HUES64 (cell line): ENCODE measurements at regions not wholly inside any gene's neighbourhood (a gene's known extent, or its start where the extent isn't known, plus 50 kb on each side); places are given as distances from the start of the nearest gene placed in this dataset.
"Not testable (repeated sequence)": the region's sequence is repeated elsewhere in the genome, so short reads cannot be mapped to it uniquely, and the experiment has no call there.

Experiments
- H3K27ac ChIP-seq: 2 replicates; pipeline ENCODE4 v1.7.0; 2013; ENCODE audit warnings: low read depth, low read length, inconsistent platforms
- H3K27me3 ChIP-seq: 2 replicates; pipeline ENCODE4 v1.6.1; 2013; ENCODE audit warnings: mild to moderate bottlenecking, low read length; ENCODE audit not compliant: insufficient read depth
- H3K36me3 ChIP-seq: 2 replicates; pipeline ENCODE4 v1.6.1; 2013; ENCODE audit warnings: mild to moderate bottlenecking, low read length; ENCODE audit not compliant: insufficient read depth
- H3K4me1 ChIP-seq: 2 replicates; pipeline ENCODE4 v1.6.1; 2013; ENCODE audit warnings: mild to moderate bottlenecking, low read length, moderate library complexity; ENCODE audit not compliant: insufficient read depth
- H3K4me3 ChIP-seq: 2 replicates; pipeline ENCODE4 v1.5.1; 2013; ENCODE audit warnings: mild to moderate bottlenecking, low read length, moderate library complexity
- H3K9ac ChIP-seq: 2 replicates; pipeline ENCODE4 v1.6.1; 2013; ENCODE audit warnings: mild to moderate bottlenecking, low read depth, low read length
- H3K9me3 ChIP-seq: 2 replicates; pipeline ENCODE4 v1.6.1; 2013; ENCODE audit warnings: low read depth, low read length; ENCODE audit not compliant: insufficient read depth
- WGBS: fragments of 150-250, 120-280 bp; methylation state at CpG from one replicate; pipeline ENCODE4 v1.1.7; 2013; ENCODE audit warnings: missing lambda C conversion rate; 5-methylcytosine and 5-hydroxymethylcytosine counted together

DNA sequence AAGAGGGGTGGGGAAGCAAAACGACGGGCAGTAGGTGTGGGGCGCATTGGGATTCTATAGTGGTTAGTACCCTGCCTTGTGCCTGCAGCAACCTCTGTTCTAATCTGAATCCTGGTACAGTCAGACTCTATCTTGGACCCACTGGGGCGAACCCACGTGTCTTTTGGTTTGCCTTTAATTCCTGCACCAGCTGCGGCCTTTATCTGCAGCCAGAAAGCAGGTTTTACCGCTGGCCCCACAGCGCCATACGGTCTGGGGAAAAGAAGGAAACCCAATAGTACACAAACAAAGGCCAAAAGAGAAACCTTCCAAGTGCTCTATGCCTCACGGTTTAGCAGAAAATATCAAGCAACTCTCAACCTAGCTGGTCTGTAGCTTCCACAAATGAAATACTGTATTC is 118.2 kb downstream of the PPIAL4A start:
- H3K36me3 ChIP-seq, H3K4me3 ChIP-seq, H3K9me3 ChIP-seq, H3K9ac ChIP-seq, H3K27ac ChIP-seq, H3K4me1 ChIP-seq: not testable (repeated sequence)
- H3K27me3 ChIP-seq: peaks cover 23% of the 10 kb centered on the region
- 93% methylated on average over 6 of the region's 10 CpGs for WGBS

DNA sequence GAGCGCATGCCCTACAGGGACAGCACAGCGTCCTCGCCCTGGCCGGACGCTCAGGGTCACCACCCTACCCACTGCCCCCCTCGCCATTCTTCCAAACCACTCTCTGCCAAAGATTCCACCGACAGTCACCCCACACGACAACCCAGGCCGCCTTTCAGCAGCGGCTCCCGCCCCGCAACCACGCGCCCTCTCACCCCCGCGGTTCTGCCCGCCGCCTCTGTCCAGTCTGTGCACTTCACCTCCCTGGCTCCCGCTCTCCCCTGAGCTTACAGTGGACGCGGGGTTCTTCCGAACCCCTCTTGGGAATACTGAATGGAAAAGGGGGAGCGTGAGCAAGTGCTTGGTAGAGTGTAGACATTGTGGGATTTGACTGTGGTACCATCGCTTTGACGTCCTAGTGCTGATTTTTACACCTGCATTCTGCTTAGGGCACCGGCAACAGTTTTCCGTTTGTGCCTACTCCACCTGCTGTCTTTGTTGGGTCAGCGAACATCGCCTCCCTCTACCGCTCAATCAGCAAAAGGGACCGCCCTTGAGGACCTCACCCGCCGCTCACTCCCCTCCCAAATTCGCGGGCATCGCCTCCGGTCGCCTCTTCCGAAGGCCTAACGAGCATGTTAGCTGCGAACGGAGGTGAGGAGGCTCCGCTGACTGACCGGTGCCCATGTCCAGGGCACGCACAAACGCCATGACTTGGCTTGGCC is 119.1 kb downstream of the PPIAL4A start:
- H3K27me3 ChIP-seq: peaks cover 23% of the 10 kb centered on the region
- H3K9me3 ChIP-seq, H3K36me3 ChIP-seq, H3K27ac ChIP-seq, H3K4me1 ChIP-seq, H3K9ac ChIP-seq: not testable (repeated sequence)
- 88% methylated on average over 37 of the region's 46 CpGs for WGBS
- peak overlapping the region; percentile 47 for H3K4me3 ChIP-seq

DNA sequence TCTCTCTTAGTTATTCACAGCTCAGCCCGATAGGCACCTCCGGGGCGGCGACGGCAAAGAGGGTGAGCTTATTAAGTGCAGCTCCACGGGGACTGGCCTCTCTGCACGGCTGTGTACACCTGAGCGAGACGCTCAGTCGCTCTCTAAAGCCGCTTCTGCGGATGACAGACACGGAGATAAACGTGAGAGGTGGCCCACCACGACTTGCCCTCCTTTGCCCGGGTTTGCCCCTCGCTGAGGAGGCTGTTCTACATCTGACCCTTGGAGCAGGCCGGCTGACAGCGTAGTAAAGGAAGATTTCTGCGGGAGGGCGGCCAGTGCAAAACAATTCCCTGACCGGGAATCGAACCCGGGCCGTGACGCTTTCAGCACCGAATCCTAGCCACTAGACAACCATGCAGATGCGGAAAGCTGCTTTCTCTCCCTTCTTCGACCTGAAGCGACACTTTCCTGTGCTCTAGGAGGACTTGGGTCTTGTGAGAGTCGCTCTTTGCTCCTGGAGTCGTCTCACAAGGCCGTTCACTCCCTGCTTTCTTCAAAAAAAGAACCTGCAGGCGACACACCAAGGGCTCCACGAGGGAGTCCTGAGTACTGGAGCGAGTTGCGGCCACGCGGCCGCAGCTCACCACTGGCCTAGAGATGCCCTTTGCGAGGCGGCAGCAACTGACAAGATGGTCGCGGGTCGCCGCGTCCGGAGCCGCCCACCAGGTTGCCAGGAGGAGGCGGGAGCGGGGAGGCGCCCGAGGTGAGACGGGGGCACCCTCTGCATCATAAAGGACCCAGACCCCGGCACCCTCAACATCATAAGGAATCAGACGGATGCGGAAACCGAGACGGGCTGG is 119.9 kb downstream of the PPIAL4A start:
- Histone ChIP-seq H3K27me3 (peaks cover 23% of the 10 kb centered on the region), H3K4me3 (peak overlapping the region; percentile 47)
- H3K27ac ChIP-seq, H3K9me3 ChIP-seq, H3K36me3 ChIP-seq, H3K4me1 ChIP-seq, H3K9ac ChIP-seq: not testable (repeated sequence)
- WGBS: 89% methylated on average over 45 of the region's 59 CpGs

DNA sequence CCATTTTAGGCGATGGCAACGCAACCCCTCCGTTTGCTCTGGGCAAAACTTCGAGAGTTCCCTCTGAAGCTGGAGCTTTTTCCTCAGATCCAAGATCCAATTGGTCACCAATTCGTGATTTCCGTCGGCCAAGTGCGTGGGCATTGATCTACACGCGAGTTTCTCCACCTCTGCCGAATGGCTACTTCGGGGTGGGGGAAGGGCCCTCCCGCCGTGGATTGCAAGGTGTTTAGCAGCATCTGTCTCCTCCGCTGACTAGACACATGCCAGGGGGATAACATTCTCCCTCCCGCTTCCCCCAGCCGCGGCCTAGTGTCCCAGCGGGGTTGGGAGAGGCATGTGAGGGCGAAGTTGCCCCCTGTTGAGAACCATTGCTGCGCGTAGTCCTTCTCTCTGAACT is 120.6 kb downstream of the PPIAL4A start:
- Histone ChIP-seq H3K4me3 (peak overlapping the region; percentile 21; the same call in 1 of the 2 replicates), H3K27me3 (peaks cover 23% of the 10 kb centered on the region)
- 100% methylated on average over 5 of the region's 22 CpGs for WGBS
- H3K4me1 ChIP-seq, H3K27ac ChIP-seq, H3K36me3 ChIP-seq, H3K9ac ChIP-seq, H3K9me3 ChIP-seq: not testable (repeated sequence)

DNA sequence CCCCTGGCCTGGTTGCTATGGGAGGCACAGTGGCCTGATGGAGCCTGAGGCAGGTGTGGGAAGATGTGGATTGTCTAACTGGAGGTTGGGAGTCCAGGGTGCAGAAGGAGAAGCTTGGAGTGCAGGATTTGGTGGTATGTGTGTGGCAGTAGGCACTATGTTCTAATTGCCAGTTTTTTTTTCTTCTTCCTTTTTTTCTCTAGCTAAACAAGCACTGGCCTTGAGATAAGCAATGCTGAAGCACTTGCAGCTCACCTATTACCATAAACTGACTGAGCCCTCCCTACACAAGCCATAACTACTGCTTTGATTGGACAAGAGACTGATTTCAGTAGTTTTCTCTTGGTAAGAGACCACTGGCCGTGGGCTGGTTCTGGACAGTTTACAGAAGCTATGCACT is 123.6 kb downstream of the PPIAL4A start:
- H3K4me1 ChIP-seq, H3K9ac ChIP-seq, H3K4me3 ChIP-seq, H3K27ac ChIP-seq, H3K36me3 ChIP-seq, H3K9me3 ChIP-seq: not testable (repeated sequence)
- 100% methylated on average over 1 of the region's 1 CpG for WGBS
- H3K27me3 ChIP-seq: peaks cover 18% of the 10 kb centered on the region

DNA sequence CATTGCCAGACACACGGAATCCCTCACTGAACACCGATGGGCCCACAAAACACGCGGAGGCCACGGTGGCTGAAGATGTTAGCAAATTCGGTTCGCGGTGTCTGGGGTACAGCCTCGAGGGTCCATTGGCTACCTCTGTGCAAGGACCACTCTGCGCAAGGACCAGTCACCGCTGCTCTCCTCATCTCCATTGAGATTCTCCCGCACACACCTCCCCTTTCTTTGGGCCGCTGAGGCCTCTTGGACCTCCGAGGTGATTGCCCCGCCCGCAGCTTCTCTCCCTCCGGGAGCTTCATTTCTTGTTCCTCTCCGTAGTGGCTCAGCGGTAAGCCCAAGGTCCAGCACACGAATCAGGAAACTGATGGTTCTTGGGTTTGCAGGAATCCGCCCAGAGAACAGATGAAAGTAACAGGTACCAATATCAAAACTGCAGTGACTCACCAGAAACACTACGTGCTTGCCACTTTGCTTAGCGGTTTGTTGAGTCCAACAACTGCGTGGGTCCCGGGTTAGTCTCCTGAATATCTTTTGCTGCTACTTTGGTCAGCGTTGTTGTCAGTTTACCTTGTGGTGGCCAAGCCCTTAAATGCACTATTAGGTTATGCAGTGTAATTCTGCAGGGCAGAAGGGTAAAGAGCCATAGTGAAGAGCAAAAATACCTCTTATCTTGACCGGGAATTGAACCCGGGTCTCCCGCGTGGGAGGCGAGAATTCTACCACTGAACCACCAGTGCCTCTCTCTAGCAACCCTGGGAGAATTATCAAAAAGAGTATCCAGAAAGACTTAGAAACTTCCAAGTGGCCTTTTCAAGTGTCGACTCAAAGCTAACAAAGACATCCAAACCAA is 126.8 kb downstream of the PPIAL4A start:
- not testable (repeated sequence) for H3K9me3 ChIP-seq, H3K36me3 ChIP-seq, H3K9ac ChIP-seq, H3K27ac ChIP-seq, H3K4me1 ChIP-seq, H3K4me3 ChIP-seq, H3K27me3 ChIP-seq
- 45% methylated on average over 17 of the region's 32 CpGs for WGBS

DNA sequence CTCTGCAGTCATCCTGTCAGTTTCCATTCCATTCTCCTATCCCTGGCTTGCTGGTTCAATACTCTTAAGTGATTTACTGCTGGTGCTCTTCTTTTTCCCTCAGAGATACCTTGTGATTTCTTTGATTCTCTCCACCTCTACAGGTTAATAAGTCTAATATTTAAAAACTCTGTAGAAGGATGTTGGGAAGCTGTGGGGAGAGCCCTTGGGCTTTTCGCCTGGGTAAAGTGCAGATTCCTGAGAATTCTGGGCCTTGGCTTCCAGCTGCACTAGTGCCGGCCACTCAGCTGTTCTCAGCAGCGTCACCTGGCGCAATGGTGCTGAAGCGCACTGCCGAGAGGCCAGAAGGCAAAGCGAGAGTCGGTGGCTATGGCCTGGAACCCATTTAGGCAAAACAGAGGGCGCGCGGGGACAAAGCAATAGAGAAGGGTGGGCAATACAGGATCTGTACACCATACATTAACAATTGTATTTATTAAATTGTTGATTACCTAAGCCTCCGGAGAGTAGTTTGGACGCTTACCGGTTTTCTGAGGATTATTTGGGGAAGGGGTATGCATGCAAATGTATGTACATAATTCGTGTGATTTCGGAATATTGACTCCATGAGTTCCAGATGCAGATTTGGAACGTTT is 130.3 kb downstream of the PPIAL4A start:
- not testable (repeated sequence) for H3K27me3 ChIP-seq, H3K27ac ChIP-seq, H3K4me1 ChIP-seq, H3K9ac ChIP-seq, H3K9me3 ChIP-seq, H3K36me3 ChIP-seq
- WGBS: no CpG with 5 or more reads among the region's 17 CpGs
- H3K4me3 ChIP-seq: peak overlapping the region; percentile 49; the same call in 1 of the 2 replicates

DNA sequence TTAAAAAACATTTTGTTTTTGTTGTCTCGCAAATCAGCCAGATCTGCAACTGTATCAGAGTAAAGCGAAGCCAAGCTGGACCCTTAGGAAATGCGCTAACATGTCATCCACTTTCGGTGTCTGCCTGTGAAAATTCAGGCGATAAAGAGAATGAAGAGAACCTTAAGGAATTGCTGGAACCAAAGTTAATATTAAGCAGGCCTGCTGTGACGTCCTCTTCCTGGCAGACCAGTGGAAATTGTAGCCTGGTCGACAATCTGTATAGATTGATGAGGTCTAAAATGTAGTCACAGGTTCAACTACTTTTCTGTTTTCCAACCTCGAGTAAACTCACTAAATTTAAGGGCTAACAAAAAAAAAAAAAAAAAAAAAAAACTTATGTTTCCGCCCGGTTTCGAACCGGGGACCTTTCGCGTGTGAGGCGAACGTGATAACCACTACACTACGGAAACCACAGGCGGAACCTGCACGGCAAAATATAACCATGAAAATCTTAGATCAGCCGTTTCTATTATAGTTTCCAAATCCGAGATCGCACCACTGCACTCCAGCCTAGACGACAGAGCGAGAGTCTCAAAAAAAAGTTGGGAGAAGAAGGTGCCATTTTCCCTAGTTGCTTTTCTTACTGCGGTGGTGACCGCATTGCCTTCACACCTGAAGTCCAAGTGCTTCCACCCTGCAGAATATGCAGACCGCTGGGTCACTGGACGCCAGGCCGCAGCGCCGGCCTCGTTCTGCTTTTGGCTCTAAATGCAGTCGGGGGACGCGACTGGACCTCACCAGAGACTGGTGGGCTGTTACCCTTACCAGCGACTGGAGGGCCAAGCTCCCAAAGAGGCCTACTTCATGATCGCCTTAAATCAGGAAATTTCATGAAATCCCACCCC is 131.0 kb downstream of the PPIAL4A start:
- H3K4me3 ChIP-seq: peak overlapping the region; percentile 61

DNA sequence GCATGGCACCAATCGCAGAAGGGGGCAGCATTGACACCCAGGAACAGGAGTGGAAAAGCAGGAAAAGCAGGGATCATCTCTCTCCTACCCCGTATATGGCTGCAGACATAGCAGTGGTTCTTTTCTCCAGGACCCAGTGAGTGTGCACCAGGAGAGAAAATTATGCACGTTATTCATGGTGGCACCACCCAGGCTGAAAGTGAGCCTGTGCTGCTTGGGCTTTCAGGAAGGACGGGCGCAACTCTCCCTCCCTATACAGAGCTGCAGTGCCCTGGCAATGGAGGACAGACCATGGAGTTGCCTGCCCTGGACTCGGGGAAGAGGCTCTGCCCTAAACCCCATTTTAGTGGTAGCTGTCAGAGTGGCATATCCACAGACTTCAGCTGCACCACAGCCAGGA is 132.1 kb downstream of the PPIAL4A start:
- H3K4me3 ChIP-seq: peak overlapping the region; percentile 61
- not testable (repeated sequence) for H3K9ac ChIP-seq, H3K4me1 ChIP-seq, H3K27me3 ChIP-seq, H3K27ac ChIP-seq, H3K36me3 ChIP-seq, H3K9me3 ChIP-seq
- WGBS: 32% methylated on average over 5 of the region's 6 CpGs

More for the DNA sequence above, 131.0 kb downstream of the PPIAL4A start:
- H3K9me3 ChIP-seq, H3K36me3 ChIP-seq, H3K27ac ChIP-seq, H3K27me3 ChIP-seq, H3K4me1 ChIP-seq: not testable (repeated sequence)
- peak overlapping the region; percentile 44; the same call in 1 of the 2 replicates for H3K9ac ChIP-seq
- 2% methylated on average over 18 of the region's 37 CpGs for WGBS

DNA sequence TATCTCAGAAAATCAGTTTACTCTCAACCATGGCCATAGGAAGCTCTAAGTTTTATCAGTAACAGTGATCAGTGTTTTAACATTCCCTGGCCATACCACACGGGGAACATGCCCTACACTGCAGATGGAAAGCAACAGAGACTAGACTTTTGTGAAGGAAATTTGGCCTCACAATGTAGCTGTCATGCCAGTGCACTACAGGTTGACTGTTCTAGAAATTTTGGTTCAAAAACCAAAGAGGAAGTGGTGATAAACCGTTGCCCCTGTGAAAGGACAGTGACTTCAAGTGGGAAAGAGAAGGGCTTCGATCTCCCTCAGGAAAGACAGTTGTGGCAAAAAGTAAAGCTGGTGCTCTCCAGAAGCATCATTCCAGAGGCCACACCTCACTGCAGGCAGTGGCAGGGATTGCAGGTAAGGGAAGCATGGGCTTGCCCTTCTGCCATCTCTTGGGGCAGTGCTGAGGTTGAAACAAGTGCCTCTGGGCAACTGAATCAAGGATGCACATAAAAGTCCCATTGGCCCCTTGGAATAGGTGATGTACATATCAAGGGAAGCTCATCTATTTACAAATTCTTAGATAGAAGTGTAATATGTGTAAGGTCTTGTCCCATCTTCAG is 143.4 kb downstream of the PPIAL4A start:
- not testable (repeated sequence) for H3K36me3 ChIP-seq, H3K9me3 ChIP-seq, H3K4me3 ChIP-seq, H3K9ac ChIP-seq, H3K4me1 ChIP-seq, H3K27ac ChIP-seq, H3K27me3 ChIP-seq
- 87% methylated on average over 1 of the region's 3 CpGs for WGBS
